Neuronal stem cell (in vitro differentiated cells): ENCODE measurements at regions not wholly inside any gene's neighbourhood (a gene's known extent, or its start where the extent isn't known, plus 50 kb on each side); places are given as distances from the start of the nearest gene placed in this dataset.

Experiments
- DNase-seq: peaks from one replicate; pipeline ENCODE4 v3.0.0-alpha.2; 2013; ENCODE audit warnings: low spot score
- H2AFZ ChIP-seq: one replicate; pipeline ENCODE4 v1.6.1; 2013; ENCODE audit warnings: mild to moderate bottlenecking, low read length, inconsistent platforms
- H2AK5ac ChIP-seq: 2 replicates; pipeline ENCODE4 v1.6.1; 2013; ENCODE audit warnings: low read depth, mild to moderate bottlenecking, inconsistent platforms, low read length, moderate library complexity, mixed read lengths
- H2BK120ac ChIP-seq: 2 replicates; pipeline ENCODE4 v1.6.1; 2013; ENCODE audit warnings: low read depth, mild to moderate bottlenecking, inconsistent platforms, low read length, moderate library complexity, mixed read lengths
- H2BK12ac ChIP-seq: one replicate; pipeline ENCODE4 v1.6.1; 2013; ENCODE audit warnings: low read length, inconsistent platforms
- H2BK15ac ChIP-seq: 2 replicates; pipeline ENCODE4 v1.6.1; 2013; ENCODE audit warnings: mild to moderate bottlenecking, low read length, inconsistent platforms, mixed read lengths
- H2BK5ac ChIP-seq: one replicate; pipeline ENCODE4 v1.6.1; 2013; ENCODE audit warnings: inconsistent platforms, mild to moderate bottlenecking, low read length, moderate library complexity
- H3K14ac ChIP-seq: one replicate; pipeline ENCODE4 v1.6.1; 2013; ENCODE audit warnings: low read length, inconsistent platforms
- H3K18ac ChIP-seq: 2 replicates; pipeline ENCODE4 v1.6.1; 2013; ENCODE audit warnings: low read length, inconsistent platforms
- H3K23ac ChIP-seq: 2 replicates; pipeline ENCODE4 v1.6.1; 2013; ENCODE audit warnings: low read depth, mild to moderate bottlenecking, mixed read lengths, low read length, inconsistent platforms; ENCODE audit not compliant: poor library complexity
- H3K27ac ChIP-seq: replicated peaks from 3 replicates; pipeline ENCODE4 v1.5.1; 2013; ENCODE audit warnings: low read length, inconsistent platforms
- H3K27me3 ChIP-seq, 3 experiments: 2 replicates each; pipeline ENCODE4 v1.6.1; 2013; ENCODE audit warnings: low read length in 3 of 3, mild to moderate bottlenecking in 2 of 3, inconsistent platforms in 1 of 3, low read depth in 1 of 3, mixed read lengths in 1 of 3, moderate library complexity in 1 of 3; ENCODE audit not compliant: control insufficient read depth in 3 of 3, insufficient read depth in 3 of 3
- H3K36me3 ChIP-seq, 2 donors: replicated peaks in 1 of 2; 2 replicates each; pipeline ENCODE4 v1.6.1; 2013; ENCODE audit warnings: low read length in 2 of 2; ENCODE audit not compliant: control insufficient read depth in 2 of 2, insufficient read depth in 2 of 2
- H3K4ac ChIP-seq: 2 replicates; pipeline ENCODE4 v1.6.1; 2013; ENCODE audit warnings: inconsistent platforms, mild to moderate bottlenecking, low read length, moderate library complexity
- H3K4me1 ChIP-seq, 2 donors: 1 replicate in 1 of 2; 2 replicates in 1 of 2; pipeline ENCODE4 v1.6.1; 2013; ENCODE audit warnings: low read length in 2 of 2, low read depth in 1 of 2; ENCODE audit not compliant: control insufficient read depth in 2 of 2, insufficient read depth in 1 of 2
- H3K4me2 ChIP-seq: one replicate; pipeline ENCODE4 v1.6.1; 2013; ENCODE audit warnings: mild to moderate bottlenecking, low read length, inconsistent platforms; ENCODE audit not compliant: insufficient read depth, poor library complexity, severe bottlenecking
- H3K4me3 ChIP-seq, 2 donors: 2 replicates each; pipeline ENCODE4 v1.5.1; 2013; ENCODE audit warnings: low read length in 2 of 2, mild to moderate bottlenecking in 2 of 2, inconsistent platforms in 1 of 2, moderate library complexity in 1 of 2
- H3K79me1 ChIP-seq: one replicate; pipeline ENCODE4 v1.6.1; 2013; ENCODE audit warnings: low read depth, mild to moderate bottlenecking, inconsistent platforms, low read length, moderate library complexity
- H3K9ac ChIP-seq: one replicate; pipeline ENCODE4 v1.6.1; 2013; ENCODE audit warnings: mild to moderate bottlenecking, low read depth, low read length, inconsistent platforms; ENCODE audit not compliant: poor library complexity
- H3K9me3 ChIP-seq, 2 donors: replicated peaks in 1 of 2; 2 replicates each; pipeline versions ENCODE3 to v1.6.1; 2013; ENCODE audit warnings: low read length in 2 of 2, mild to moderate bottlenecking in 2 of 2, inconsistent platforms in 1 of 2, low read depth in 1 of 2, mixed read lengths in 1 of 2, moderate library complexity in 1 of 2; ENCODE audit not compliant: control insufficient read depth in 2 of 2, insufficient read depth in 1 of 2
- H4K8ac ChIP-seq: one replicate; pipeline ENCODE4 v1.6.1; 2013; ENCODE audit warnings: low read depth, mild to moderate bottlenecking, inconsistent platforms, low read length, moderate library complexity
- H4K91ac ChIP-seq: one replicate; pipeline ENCODE4 v1.6.1; 2013; ENCODE audit warnings: low read length, low read depth, mild to moderate bottlenecking, inconsistent platforms; ENCODE audit not compliant: poor library complexity
- WGBS, 2 donors: extraction: QIAGEN DNeasy Blood & Tissue Kit; methylation state at CpG; one replicate each; pipeline ENCODE4 v1.1.7; 2013; ENCODE audit warnings: missing lambda C conversion rate in 2 of 2, mixed read lengths in 1 of 2; ENCODE audit not compliant: insufficient read length in 2 of 2, insufficient replicate concordance in 1 of 2; ENCODE audit errors: extremely low coverage in 2 of 2; 5-methylcytosine and 5-hydroxymethylcytosine counted together

DNA sequence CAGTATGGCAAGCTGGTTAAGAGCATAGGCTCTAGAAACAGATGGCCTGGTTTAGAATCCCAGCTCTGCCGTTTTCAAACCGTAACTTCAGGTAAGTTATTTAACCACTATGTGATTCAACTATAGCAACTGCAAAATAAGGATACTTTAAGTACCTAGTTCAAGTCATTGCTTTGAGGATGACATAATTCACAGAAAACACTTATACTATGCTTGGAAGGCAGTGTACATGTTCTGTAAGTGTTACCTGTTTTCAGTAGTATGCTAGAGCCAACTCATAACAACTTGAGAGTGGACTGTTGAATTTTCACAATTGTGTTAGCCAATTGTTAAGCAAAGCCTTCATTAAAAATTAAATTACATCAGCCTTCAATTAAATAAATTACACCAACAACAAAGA is 134.8 kb upstream of the BEND6 start:
- Histone ChIP-seq H4K91ac (no peak overlapping the region), H3K79me1 (no peaks in the 10 kb centered on the region)

DNA sequence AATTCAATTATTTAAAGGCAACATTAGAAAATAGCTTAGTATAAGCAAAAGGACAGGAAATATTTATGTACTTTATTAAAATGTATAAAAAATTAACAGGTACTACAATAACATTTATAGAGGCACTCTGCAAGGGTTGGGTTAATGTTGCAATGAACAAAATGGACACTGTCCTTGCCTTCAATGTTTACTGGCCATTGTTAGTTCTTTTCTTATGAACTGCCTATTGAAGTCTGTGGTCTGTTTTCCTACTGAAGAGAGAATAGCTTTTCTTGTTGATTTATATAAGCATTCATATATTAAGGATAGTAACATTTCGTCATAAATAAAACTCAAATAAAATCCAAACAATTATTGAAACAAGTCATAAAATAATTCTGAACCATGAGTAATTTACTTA is 135.3 kb upstream of the BEND6 start:
- H3K4me2 ChIP-seq: no peak overlapping the region
- peaks cover 7 to 9% of the 10 kb centered on the region in 2 donors for H3K4me1 ChIP-seq
- H2BK5ac ChIP-seq: no peak overlapping the region
- H2BK120ac ChIP-seq: no peak overlapping the region
- H3K36me3 ChIP-seq: no peaks in the 10 kb centered on the region
- no peaks in the 10 kb centered on the region for H3K9me3 ChIP-seq
- no peak overlapping the region for H3K18ac ChIP-seq
- no peak for DNase-seq
- no peak overlapping the region for H2AK5ac ChIP-seq
- no peak overlapping the region for H3K9ac ChIP-seq
- no peak overlapping the region for H3K4ac ChIP-seq
- H3K14ac ChIP-seq: no peak overlapping the region
- H3K4me3 ChIP-seq: no peak overlapping the region
- no peak overlapping the region for H4K8ac ChIP-seq
- H3K27me3 ChIP-seq: no peaks in the 10 kb centered on the region
- H2BK15ac ChIP-seq: no peak overlapping the region
- H3K23ac ChIP-seq: no peak overlapping the region
- H2AFZ ChIP-seq: no peak overlapping the region
- no peak overlapping the region for H4K91ac ChIP-seq
- no peak overlapping the region for H3K27ac ChIP-seq
- no peaks in the 10 kb centered on the region for H3K79me1 ChIP-seq
- no CpG with 5 or more reads among the region's 1 CpG for WGBS, 2 donors
- H2BK12ac ChIP-seq: no peak overlapping the region

More for the DNA sequence above, 134.8 kb upstream of the BEND6 start:
- Histone ChIP-seq H3K27ac (no peak overlapping the region), H3K36me3 (no peaks in the 10 kb centered on the region), H3K4me1 (peaks cover 7% of the 10 kb centered on the region in 2 donors), H4K8ac (no peak overlapping the region), H3K27me3 (no peaks in the 10 kb centered on the region), H3K18ac (no peak overlapping the region), H3K4me3 (no peak overlapping the region), H3K4ac (no peak overlapping the region), H3K4me2 (no peak overlapping the region), H3K9me3 (no peaks in the 10 kb centered on the region), H3K23ac (no peak overlapping the region), H3K14ac (no peak overlapping the region), H2BK15ac (no peak overlapping the region), H2AFZ (no peak overlapping the region), H2BK12ac (no peak overlapping the region), H2BK120ac (no peak overlapping the region), H2BK5ac (no peak overlapping the region), H2AK5ac (no peak overlapping the region), H3K9ac (no peak overlapping the region)
- DNase-seq: no peak
- no CpG with 5 or more reads among the region's 2 CpGs for WGBS, 2 donors

DNA sequence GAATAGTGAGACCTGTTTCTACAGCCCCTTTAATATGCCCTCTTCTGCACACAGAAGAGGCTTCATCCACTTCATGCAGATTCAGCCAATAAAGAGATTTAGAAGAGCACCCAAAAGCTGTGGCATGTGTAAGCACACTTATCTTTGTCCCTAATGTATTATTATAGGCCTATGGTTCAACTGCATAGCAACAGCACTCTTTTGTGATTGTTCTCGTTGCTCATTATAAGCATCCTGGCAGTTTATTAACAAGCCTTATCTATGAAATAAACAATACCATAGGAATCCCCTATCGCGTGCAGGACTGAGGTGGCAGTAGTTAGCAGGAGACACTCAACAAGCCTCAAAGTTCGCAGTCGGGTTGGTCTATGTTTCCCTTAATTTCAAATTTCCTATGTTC is 138.5 kb upstream of the BEND6 start:
- H3K4me3 ChIP-seq: no peak overlapping the region
- H4K91ac ChIP-seq: no peak overlapping the region
- H2AFZ ChIP-seq: no peak overlapping the region
- no peak overlapping the region for H4K8ac ChIP-seq
- no peak overlapping the region for H2BK5ac ChIP-seq
- no peaks in the 10 kb centered on the region for H3K36me3 ChIP-seq
- no peak overlapping the region for H2BK12ac ChIP-seq
- H3K27ac ChIP-seq: no peak overlapping the region
- no peaks in the 10 kb centered on the region for H3K9me3 ChIP-seq
- peaks cover 7 to 17% of the 10 kb centered on the region in 2 donors for H3K4me1 ChIP-seq
- no peak overlapping the region for H3K23ac ChIP-seq
- H3K79me1 ChIP-seq: no peaks in the 10 kb centered on the region
- DNase-seq: no peak
- H3K9ac ChIP-seq: no peak overlapping the region
- no peak overlapping the region for H2AK5ac ChIP-seq
- no peak overlapping the region for H3K4me2 ChIP-seq
- no CpG with 5 or more reads among the region's 5 CpGs for WGBS, 2 donors
- no peak overlapping the region for H3K14ac ChIP-seq
- no peak overlapping the region for H3K4ac ChIP-seq
- H2BK15ac ChIP-seq: no peak overlapping the region
- H3K27me3 ChIP-seq: no peaks in the 10 kb centered on the region
- H2BK120ac ChIP-seq: no peak overlapping the region
- H3K18ac ChIP-seq: no peak overlapping the region

DNA sequence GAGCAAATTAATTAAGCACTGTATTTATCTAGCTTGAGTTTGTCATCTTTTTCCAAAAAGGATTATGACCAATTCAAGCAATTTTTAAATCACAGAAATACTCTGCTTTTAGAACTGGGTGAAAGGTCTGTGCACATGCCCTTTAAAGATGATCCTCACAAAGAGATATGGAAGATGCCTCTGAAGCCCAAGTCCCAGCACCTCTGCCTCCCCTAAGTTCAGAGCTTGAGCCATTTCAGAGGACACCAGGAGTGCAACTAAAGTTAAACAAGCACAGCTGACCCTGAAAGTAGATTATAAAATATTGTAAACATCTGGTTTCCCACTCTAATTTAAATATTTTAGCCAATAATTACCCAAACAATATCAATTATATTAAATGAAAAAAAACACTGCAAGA is 139.5 kb upstream of the BEND6 start:
- Histone ChIP-seq H2AK5ac (no peak overlapping the region), H4K91ac (no peak overlapping the region), H2BK120ac (no peak overlapping the region), H2BK12ac (no peak overlapping the region), H3K9ac (no peak overlapping the region), H3K4me1 (peaks cover 4 to 17% of the 10 kb centered on the region in 2 donors), H3K79me1 (no peaks in the 10 kb centered on the region), H3K14ac (no peak overlapping the region), H3K23ac (no peak overlapping the region), H3K18ac (no peak overlapping the region), H3K4me2 (no peak overlapping the region), H3K27ac (no peak overlapping the region), H2AFZ (no peak overlapping the region), H2BK15ac (no peak overlapping the region), H4K8ac (no peak overlapping the region), H3K4ac (no peak overlapping the region), H3K27me3 (no peaks in the 10 kb centered on the region), H3K9me3 (no peaks in the 10 kb centered on the region), H3K36me3 (no peaks in the 10 kb centered on the region), H3K4me3 (no peak overlapping the region), H2BK5ac (no peak overlapping the region)
- no peak for DNase-seq
